GM13977 (cell line): ENCODE measurements at regions not wholly inside any gene's neighbourhood (a gene's known extent, or its start where the extent isn't known, plus 50 kb on each side); places are given as distances from the start of the nearest gene placed in this dataset.
A peak's percentile ranks its signal among the peaks of the same experiment; 100 is the strongest.
"Not testable (repeated sequence)": the region's sequence is repeated elsewhere in the genome, so short reads cannot be mapped to it uniquely, and the experiment has no call there.

Experiments used
- DNase-seq: peaks from one replicate; pipeline ENCODE4 v3.0.0; 2012; ENCODE audit warnings: low spot score
- CTCF ChIP-seq: IDR thresholded peaks from 2 replicates; pipeline ENCODE4 v1.5.1; 2012; ENCODE audit warnings: mild to moderate bottlenecking, control low read depth; ENCODE audit not compliant: insufficient read depth; ENCODE audit errors: extremely low read depth, missing control alignments
- in situ Hi-C: fragments of 300-500 bp; cut with MboI; formaldehyde crosslinking; loops from one replicate; pipeline ENCODE4 v1.12.0; 2022; ENCODE audit warnings: low sequenced_read_pairs, low pct_unique_long_range_greater_than_20kb, mixed read lengths, inconsistent platforms; ENCODE audit not compliant: unreplicated experiment

- no peak for DNase-seq
- in situ Hi-C loops: no loop called here
Observed at GRCh38 chr1:88566615-88567387, 117.3 kb upstream of the PKN2 start.

GRCh38 chr1:88571506-88571905 is 112.6 kb upstream of the PKN2 start:
- TF ChIP-seq CTCF: no peak
- in situ Hi-C loops: no loop called here

More at GRCh38 chr1:88566615-88567387, 117.3 kb upstream of the PKN2 start:
- no peak for TF ChIP-seq CTCF

GRCh38 chr1:88579598-88579997 is 104.5 kb upstream of the PKN2 start:
- no peak for TF ChIP-seq CTCF
- in situ Hi-C loops: loop anchor here (25.0 kb wide), 1 partner anchor 392 kb away; no protein-coding TSS in a partner anchor
- DNase-seq: no peak

More at GRCh38 chr1:88571506-88571905, 112.6 kb upstream of the PKN2 start:
- no peak for DNase-seq

- no peak for TF ChIP-seq CTCF
- DNase-seq: no peak
- in situ Hi-C loops: loop anchor here (25.0 kb wide), 1 partner anchor 394 kb away; no protein-coding TSS in a partner anchor
Observed at GRCh38 chr1:88581703-88582102, 102.4 kb upstream of the PKN2 start.

GRCh38 chr1:88593358-88593757 is 90.7 kb upstream of the PKN2 start:
- in situ Hi-C loops: loop anchor here (25.0 kb wide), 1 partner anchor 406 kb away; no protein-coding TSS in a partner anchor
- TF ChIP-seq CTCF: no peak
- DNase-seq: no peak

- peak; percentile 25 for DNase-seq
- in situ Hi-C loops: loop anchor here (25.0 kb wide), 1 partner anchor 408 kb away; no protein-coding TSS in a partner anchor
- peak; percentile 46 for TF ChIP-seq CTCF
Observed at GRCh38 chr1:88595355-88596002, 88.6 kb upstream of the PKN2 start.

GRCh38 chr1:88597973-88598372 is 86.1 kb upstream of the PKN2 start:
- DNase-seq: not testable (repeated sequence)
- in situ Hi-C loops: loop anchor here (25.0 kb wide), 1 partner anchor 411 kb away; no protein-coding TSS in a partner anchor
